Activated CD4-positive, alpha-beta T cell treated with anti-CD3 and anti-CD28 coated beads, Interleukin-10, Interleukin-2, amounts not matched to agents 100 ng/mL and 50 ng/mL, durations not matched to agents 16 hours and 8 hours (primary cell): ENCODE measurements at regions not wholly inside any gene's neighbourhood (a gene's known extent, or its start where the extent isn't known, plus 50 kb on each side); places are given as distances from the start of the nearest gene placed in this dataset.
"Not testable (repeated sequence)": the region's sequence is repeated elsewhere in the genome, so short reads cannot be mapped to it uniquely, and the experiment has no call there.

Experiments used
- DNase-seq: peaks from one replicate; pipeline ENCODE4 v3.0.0-alpha.2; 2020

DNA sequence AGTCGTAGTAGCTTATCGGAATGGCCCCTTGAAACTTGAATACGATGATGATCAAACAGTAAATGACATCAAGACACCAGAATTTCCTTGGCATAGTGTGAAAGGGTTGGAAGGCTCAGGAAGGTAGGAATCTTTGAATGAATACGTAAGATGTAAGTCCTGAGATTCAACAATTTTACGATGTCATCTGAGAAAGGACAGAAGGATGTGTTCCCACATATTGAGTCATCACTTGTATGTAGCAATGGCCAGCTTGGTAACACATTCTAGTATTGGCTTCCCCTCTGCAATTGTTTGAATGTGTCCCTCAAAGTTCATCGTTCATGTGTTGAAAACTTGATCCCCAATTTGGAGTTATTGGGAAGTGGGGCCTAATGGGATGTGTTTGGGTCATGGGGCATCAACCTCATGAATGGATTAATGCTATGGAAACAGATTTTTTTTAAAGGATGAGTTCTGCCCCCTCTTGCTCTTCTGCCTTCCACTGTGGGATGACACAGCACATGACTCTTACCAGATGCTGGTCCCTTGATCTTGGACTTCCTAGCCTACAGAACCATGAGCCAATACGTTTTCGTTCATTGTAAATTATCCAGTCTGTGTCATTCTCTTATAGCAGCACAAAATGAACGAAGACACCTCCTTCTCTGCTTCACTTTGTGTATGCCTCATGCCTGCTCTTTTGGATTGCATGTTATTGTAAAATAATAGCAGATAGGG, 284.6 kb downstream of the BCAT1 start:
- no peak for DNase-seq

- DNase-seq = no peak
Observed at GRCh38 chr12:24661657-24662096, 287.2 kb downstream of the BCAT1 start.

- no peak for DNase-seq
Observed at GRCh38 chr12:24659016-24659415, 289.9 kb downstream of the BCAT1 start.

DNA sequence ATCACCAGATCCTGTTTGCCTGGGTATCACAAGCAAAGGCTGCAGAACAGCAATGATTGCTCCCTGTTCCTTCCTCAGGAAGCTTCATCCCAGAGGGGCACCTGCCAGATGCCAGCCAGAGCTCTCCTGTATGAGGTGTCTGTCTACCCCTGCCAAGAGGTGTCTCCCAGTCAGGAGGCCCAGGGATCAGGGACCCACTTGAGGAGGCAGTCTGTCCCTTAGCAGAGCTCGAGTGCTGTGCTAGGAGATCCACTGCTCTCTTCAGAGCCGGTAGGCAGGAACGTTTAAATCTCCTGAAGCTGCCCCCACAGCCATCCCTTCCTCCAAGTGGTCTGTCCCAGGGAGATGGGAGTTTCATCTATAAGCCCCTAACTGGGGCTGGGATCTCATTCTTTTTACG, 294.6 kb downstream of the BCAT1 start:
- not testable (repeated sequence) for DNase-seq

DNA sequence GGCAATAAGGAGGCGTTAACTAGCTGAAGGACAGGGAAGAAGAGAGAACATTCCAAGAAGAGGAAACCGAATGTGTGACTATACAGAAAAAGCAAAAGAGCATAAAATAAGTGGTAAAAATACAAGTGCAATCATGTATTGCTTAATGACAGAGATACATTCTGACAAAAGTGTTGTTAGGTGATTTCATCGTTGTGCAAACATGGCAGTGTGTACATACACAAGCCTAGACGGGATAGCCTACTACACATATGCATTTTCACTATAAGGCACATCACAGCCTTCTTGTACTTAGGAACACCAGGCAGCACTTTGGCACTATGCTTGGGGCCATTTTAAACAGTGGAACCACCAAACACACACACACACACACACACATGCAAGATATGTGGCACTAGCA, 299.3 kb downstream of the BCAT1 start:
- no peak for DNase-seq

DNA sequence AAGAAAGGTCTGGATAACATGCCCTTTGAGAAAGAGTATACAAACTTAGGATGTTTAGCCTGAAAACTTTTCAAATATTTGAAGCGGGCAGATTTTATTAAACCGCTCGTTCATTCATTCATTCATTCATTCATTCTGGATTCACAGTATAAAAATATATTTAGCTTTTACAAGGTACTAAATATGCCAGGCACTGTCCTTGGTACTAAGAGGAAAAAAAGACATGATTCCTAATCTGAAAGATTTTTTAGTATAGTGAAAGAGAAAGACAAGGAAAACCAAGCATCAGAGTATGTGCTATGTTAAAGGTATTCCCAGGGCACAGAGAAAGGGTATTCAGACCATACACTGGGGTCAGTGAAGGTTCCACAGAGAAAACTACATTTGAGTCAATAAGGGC, 299.7 kb downstream of the BCAT1 start:
- DNase-seq = no peak

GRCh38 chr12:24645254-24645653, 303.6 kb downstream of the BCAT1 start:
- DNase-seq = no peak

DNA sequence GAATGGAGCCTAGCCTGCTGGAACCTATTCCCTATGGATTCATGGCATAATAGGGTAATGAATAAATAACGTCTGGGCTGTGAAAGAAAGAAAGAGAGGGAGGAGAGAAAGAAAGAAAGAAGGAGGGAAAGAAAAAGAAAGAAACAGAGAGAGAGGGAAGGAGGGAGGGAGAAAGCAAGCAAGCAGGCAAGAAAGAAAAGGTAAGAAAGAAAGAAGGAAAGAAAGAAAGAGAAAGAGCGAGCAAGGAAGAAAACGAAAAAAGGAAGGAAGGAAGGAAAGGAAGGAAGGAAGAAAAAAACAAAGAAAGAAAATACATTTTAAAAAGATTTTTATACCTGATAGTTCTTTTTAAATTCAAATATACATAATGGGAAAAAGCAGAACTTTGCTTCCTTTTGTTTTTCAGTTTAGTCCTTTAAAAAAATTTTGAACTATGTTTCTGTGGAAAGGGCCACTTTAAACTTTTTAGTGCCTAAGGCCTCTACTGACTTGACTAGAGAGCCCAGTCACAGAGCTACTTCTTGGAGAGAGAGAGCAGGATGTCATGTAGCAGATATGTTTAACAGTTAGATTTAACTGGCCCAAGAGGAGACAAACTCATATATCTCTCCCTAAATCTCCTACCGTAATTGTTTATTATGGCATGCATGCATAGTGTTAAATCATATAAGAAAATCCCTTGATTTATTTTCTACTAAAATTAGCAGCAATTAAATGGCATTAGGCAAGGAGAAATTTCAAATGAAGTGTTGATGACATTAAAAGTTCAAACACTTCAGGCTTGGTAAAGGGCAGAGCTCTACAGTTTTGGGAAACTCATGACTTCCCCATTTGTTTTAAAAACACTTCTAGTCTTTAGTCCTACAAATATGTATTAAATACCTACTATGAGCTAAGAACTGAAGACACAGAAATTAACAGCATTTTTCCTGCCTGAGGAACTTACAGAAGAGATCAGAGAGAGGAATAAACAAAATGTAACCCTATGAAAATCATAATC, 305.5 kb downstream of the BCAT1 start:
- DNase-seq = no peak

DNA sequence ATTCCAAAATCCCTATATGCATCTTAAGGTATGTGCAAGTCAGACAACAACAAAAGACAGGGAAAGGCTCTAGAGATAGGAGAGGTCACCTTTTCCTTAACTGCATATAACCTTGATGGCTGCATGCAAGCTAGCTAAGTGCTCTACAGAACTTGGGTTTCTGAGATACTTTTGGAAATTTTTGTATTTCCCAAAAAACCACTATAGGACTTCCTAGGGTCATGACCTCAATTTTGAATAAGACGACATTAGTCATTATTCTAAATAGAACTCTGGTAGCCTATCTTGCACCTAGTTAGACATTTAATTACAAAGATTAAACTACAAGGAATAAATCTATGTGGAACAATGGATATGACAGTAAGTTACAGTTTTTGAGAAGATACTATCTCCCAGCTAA, 309.3 kb downstream of the BCAT1 start:
- DNase-seq = no peak

DNA sequence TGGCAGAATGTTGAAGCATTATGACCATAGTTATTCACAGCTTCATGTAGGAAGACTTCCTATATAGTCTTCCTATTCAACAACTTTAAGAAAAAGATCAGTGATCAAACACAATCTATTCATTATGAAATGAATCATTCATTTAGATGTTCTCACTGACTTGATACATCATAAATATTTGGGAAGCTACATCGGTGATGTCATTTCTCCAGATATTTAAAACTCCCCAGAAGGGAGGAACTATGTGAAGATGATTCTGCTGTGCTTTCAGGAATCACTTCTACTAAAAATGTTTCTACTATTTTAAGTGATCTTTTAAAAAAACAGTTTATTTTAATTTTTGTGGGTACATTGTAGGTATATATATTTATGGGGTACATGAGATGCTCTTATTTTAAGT, 316.4 kb downstream of the BCAT1 start:
- DNase-seq = no peak

DNA sequence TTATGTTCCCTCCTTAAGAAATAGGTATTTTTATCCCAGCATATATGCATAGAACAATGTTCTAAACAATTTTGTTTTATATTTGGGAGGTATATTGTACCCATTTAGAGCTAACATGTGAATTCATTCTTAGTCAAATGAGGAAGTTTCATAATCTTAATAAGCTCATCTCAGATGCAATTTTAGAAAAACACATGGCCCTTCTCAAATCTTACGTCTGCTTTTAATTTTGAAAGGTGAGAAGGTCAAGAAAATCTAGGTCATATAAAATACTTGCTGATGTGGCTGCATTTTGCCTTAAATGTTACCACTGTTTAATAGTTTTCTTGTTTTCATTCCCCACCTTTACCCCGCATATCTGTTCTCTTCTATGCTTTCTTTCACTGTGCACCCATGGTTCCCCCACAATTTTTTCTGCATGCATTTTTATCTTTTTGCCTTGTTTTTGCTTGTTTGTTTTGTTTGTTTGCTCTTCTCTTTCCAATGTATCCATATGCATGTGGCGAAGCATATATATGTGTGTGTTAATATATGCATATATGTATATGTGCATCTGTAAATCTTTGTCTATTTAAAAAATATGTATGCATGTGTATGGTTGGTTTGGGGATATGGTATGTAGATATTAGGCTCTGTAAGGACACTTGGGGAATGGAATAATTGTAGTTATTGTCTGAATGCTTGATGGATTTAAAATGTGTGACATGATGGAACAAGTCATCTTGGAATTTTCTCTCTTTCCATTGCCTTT, 317.1 kb downstream of the BCAT1 start:
- DNase-seq = no peak

- DNase-seq = no peak
Observed at GRCh38 chr12:24630856-24631255, 318.0 kb downstream of the BCAT1 start.

DNA sequence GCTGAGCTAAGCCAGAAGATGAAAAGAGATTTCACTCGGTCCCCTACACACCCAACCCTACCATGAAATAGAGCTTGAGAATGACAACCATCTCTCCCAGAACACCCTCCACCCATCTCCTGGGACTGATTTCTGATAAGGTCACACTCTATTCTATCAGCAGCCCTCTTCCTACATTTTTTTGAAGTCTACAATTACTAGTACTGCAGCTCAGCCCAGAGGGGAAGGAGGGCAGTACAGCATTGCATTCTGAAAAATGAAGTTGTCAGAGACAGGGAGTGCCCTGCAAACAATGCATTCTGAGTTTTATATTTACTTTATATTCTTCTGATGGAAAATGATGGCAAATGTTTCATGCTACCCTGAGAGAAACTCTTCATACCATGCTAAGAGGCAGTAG, 318.5 kb downstream of the BCAT1 start:
- DNase-seq = no peak

- DNase-seq = no peak
Observed at GRCh38 chr12:24625103-24625502, 323.8 kb downstream of the BCAT1 start.

DNA sequence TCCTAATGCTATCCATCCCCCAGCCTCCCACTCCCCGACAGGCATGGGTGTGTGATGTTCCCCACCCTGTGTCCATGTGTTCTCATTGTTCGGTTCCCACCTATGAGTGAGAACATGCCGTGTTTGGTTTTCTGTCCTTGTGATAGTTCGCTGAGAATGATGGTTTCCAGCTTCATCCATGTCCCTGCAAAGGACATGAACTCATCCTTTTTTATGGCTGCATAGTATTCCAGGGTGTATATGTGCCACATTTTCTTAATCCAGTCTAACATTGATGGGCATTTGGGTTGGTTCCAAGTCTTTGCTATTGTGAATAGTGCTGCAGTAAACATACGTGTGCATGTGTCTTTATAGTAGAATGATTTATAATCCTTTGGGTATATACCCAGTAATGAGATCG, 328.9 kb downstream of the BCAT1 start:
- DNase-seq = not testable (repeated sequence)

DNA sequence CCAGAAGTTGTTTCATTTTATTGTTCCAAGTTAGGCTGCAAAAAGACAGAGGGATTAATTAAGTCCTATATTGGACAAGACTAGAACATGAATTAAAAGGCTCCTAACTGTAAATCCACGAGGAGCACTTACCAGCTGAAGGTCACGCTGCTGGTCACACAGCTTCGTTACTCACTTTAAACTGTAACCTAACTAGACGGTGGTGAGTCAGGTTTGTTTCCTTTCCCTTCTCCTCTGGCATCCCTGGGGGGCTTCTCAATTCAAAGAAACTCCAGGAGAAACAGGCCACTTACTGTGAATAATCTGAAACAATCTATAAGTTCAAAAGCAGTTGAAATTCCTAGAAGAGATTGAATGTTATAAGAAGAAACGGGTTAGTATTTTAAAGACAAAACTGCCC, 331.4 kb downstream of the BCAT1 start:
- no peak for DNase-seq

DNA sequence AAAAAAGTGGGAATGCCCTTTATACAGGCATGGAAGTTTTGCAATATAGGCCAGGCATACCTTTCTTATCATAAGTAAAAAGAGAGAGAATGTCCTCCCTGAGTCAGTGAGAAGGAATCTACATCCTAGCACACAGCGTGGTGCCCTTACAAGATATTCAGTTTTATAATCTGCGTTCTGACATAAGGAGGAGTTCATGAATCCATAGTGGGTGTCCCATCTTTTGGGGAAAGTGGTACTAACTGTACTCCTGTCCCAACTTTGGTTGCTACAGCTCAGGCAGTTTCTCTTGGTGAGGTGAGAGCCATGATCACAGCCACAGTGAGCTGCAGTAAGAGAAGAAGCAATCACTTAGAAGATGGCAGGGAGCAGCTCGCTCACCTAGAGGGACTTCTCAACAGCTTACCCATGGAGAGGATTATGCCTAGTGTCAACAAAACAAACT, 332.9 kb downstream of the BCAT1 start:
- no peak for DNase-seq

DNA sequence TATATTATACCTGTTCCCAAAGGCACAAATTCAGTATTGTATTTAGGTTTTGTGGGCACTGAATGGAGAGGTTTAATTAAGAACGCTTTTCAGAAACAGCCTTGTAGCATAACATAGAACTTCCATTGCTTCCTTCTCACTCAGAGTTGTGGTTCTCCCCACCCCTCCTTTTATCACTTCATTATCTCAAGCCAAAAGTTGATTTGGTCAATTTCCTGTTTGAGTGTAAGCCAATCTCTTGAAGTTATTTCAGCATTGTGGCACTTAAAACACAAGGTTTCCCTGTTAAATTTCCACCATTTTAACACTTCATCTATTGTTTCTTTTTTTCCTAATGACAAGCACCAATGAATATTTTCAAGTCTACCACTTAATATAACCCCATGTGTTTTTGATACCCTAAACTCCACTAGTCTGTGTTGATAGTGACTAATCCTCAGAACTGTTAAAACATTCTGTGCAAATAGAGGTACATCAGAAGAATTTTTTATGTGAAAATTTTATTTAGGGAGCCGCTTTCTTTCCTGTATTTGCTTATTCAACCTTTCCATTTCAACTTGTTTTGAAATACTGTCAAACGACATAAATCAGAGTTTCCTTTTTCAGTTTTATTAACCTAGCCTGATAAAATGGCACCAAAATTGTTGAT, 340.1 kb downstream of the BCAT1 start:
- no peak for DNase-seq

DNA sequence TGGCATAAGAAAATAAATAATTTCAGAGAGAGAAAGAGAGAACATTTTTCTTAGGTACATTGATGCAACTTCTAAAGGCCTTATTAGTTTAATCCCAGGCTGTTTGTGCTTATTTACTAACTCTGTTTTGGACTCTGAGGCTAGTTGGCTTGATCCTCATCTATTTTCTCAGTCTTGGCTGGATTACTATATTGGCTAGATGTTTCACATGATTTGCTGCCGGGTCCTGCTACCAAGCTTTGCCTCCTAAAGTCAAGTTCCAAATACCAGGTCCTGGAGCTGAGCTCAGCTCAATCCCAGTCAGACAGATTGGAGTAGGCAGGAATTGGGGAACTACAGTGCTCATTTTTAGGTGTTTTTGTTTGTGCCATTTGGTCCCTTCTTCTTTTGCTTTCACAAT, 340.8 kb downstream of the BCAT1 start:
- no peak for DNase-seq

- no peak for DNase-seq
Observed at GRCh38 chr12:24605916-24606315, 343.0 kb downstream of the BCAT1 start.

- no peak for DNase-seq
Observed at GRCh38 chr12:24605466-24605865, 343.4 kb downstream of the BCAT1 start.

GRCh38 chr12:24603371-24603770, 345.5 kb downstream of the BCAT1 start:
- no peak for DNase-seq

DNA sequence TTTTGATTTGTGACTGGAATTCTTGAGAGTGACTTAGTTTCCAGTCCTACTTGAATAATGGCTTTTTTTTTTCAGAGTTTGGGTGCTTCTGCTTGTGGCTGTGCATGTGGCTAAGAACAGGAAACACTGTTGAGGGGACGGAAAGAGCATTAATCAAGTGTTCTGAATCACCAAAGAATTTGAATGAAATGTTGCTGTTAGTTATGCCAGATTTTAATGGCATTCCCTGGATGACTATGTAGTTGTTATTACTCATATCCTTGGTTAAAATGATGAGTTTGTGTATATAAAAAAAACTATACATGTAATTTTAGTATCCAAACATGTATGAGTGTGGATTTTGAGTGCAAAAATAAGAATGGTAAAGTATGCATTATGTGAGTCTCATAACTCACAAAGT, 347.9 kb downstream of the BCAT1 start:
- peak; percentile 80 for DNase-seq
